Posterior vena cava (tissue), 2 donors: ENCODE measurements at regions not wholly inside any gene's neighbourhood (a gene's known extent, or its start where the extent isn't known, plus 50 kb on each side); places are given as distances from the start of the nearest gene placed in this dataset.

Source experiments
- DNase-seq: peaks from one replicate; pipeline ENCODE4 v3.0.0-alpha.2; 2020; ENCODE audit warnings: low spot score
- intact Hi-C, 2 donors: fragments of 100-400 bp; cut with DNase I; formaldehyde crosslinking; loops; one replicate each; pipeline versions ENCODE4 v1.14.1 to v1.14.2; 2022 to 2023
- donor health status: DM: yes; HTN: yes; CAD: no.
- donor health status: DM: yes; HTN: yes; CAD: no.

- DNase-seq: no peak
- intact Hi-C loops: no loop called here
These were observed 220.0 kb downstream of the C3orf38 start for GRCh38 chr3:88369767-88370166.

- intact Hi-C loops: no loop called here
- DNase-seq: no peak
These were observed 235.3 kb downstream of the C3orf38 start for GRCh38 chr3:88385090-88385489.

GRCh38 chr3:88398581-88398980, 248.8 kb downstream of the C3orf38 start:
- intact Hi-C loops: no loop called here

GRCh38 chr3:88403319-88403718, 253.6 kb downstream of the C3orf38 start:
- intact Hi-C loops: no loop called here
- no peak for DNase-seq

More at GRCh38 chr3:88398581-88398980, 248.8 kb downstream of the C3orf38 start:
- no peak for DNase-seq

- intact Hi-C loops: no loop called here
- DNase-seq: no peak
These were observed 258.3 kb downstream of the C3orf38 start for GRCh38 chr3:88408097-88408496.

GRCh38 chr3:88408935-88409334, 259.2 kb downstream of the C3orf38 start:
- intact Hi-C loops: no loop called here
- no peak for DNase-seq

GRCh38 chr3:88410259-88410658, 260.5 kb downstream of the C3orf38 start:
- no peak for DNase-seq
- intact Hi-C loops: no loop called here

- no peak for DNase-seq
- intact Hi-C loops: no loop called here
These were observed 262.6 kb downstream of the C3orf38 start for GRCh38 chr3:88412346-88412745.

GRCh38 chr3:88416436-88416835, 266.7 kb downstream of the C3orf38 start:
- intact Hi-C loops: no loop called here
- DNase-seq: no peak

- intact Hi-C loops: no loop called here
- DNase-seq: no peak
These were observed 268.5 kb downstream of the C3orf38 start for GRCh38 chr3:88418219-88418618.

- no peak for DNase-seq
- intact Hi-C loops: no loop called here
These were observed 283.8 kb downstream of the C3orf38 start for GRCh38 chr3:88433568-88433967.

GRCh38 chr3:88434001-88434400, 284.2 kb downstream of the C3orf38 start:
- intact Hi-C loops: no loop called here
- no peak for DNase-seq

GRCh38 chr3:88440701-88441100, 290.9 kb downstream of the C3orf38 start:
- DNase-seq: no peak
- intact Hi-C loops: no loop called here

- intact Hi-C loops: no loop called here
- no peak for DNase-seq
These were observed 293.3 kb downstream of the C3orf38 start for GRCh38 chr3:88443066-88443465.

GRCh38 chr3:88444251-88444650, 294.5 kb downstream of the C3orf38 start:
- no peak for DNase-seq
- intact Hi-C loops: no loop called here

- DNase-seq: no peak
- intact Hi-C loops: no loop called here
These were observed 302.5 kb downstream of the C3orf38 start for GRCh38 chr3:88452228-88452627.

GRCh38 chr3:88460369-88460768, 310.6 kb downstream of the C3orf38 start:
- intact Hi-C loops: no loop called here
- DNase-seq: no peak

GRCh38 chr3:88462230-88462629, 312.5 kb downstream of the C3orf38 start:
- DNase-seq: no peak
- intact Hi-C loops: no loop called here

- intact Hi-C loops: no loop called here
- no peak for DNase-seq
These were observed 317.4 kb downstream of the C3orf38 start for GRCh38 chr3:88467191-88467590.

- intact Hi-C loops: no loop called here
- DNase-seq: no peak
These were observed 319.5 kb downstream of the C3orf38 start for GRCh38 chr3:88469216-88469615.

- intact Hi-C loops: no loop called here
- no peak for DNase-seq
These were observed 328.7 kb downstream of the C3orf38 start for GRCh38 chr3:88478460-88478859.

GRCh38 chr3:88480822-88481221, 331.1 kb downstream of the C3orf38 start:
- intact Hi-C loops: no loop called here
- no peak for DNase-seq
